Fibroblast of the aortic adventitia (primary cell): ENCODE measurements at regions not wholly inside any gene's neighbourhood (a gene's known extent, or its start where the extent isn't known, plus 50 kb on each side); places are given as distances from the start of the nearest gene placed in this dataset.

Experiments
- DNase-seq: peaks from one replicate; pipeline ENCODE4 v3.0.0-alpha.2; 2010; ENCODE audit warnings: low read depth
- H3K4me3 ChIP-seq: 2 replicates; pipeline ENCODE4 v1.5.1; 2011; ENCODE audit warnings: low read depth, mild to moderate bottlenecking, control low read depth, low read length, moderate library complexity
- CTCF ChIP-seq: IDR thresholded peaks from 2 replicates; pipeline ENCODE4 v1.5.1; 2011; ENCODE audit warnings: mild to moderate bottlenecking, low read length, control low read depth, inconsistent platforms; ENCODE audit not compliant: insufficient read depth

- TF ChIP-seq CTCF: no peak
- DNase-seq: no peak
These were observed 332.2 kb downstream of the GADD45G start for GRCh38 chr9:89937051-89937450.

GRCh38 chr9:89939181-89939580 lies 334.4 kb downstream of the GADD45G start:
- no peak overlapping the region for H3K4me3 ChIP-seq
- DNase-seq: no peak
- TF ChIP-seq CTCF: no peak

More at GRCh38 chr9:89937051-89937450, 332.2 kb downstream of the GADD45G start:
- H3K4me3 ChIP-seq: no peak overlapping the region

- TF ChIP-seq CTCF: no peak
- no peak for DNase-seq
These were observed 334.9 kb downstream of the GADD45G start for GRCh38 chr9:89939626-89940292.

GRCh38 chr9:89940625-89941024 lies 335.8 kb downstream of the GADD45G start:
- no peak for DNase-seq
- H3K4me3 ChIP-seq: no peak overlapping the region

More at GRCh38 chr9:89939626-89940292, 334.9 kb downstream of the GADD45G start:
- no peak overlapping the region for H3K4me3 ChIP-seq

GRCh38 chr9:89941875-89942274 lies 337.1 kb downstream of the GADD45G start:
- H3K4me3 ChIP-seq: no peak overlapping the region
- peak; percentile 90 for DNase-seq
- no peak for TF ChIP-seq CTCF

More at GRCh38 chr9:89940625-89941024, 335.8 kb downstream of the GADD45G start:
- no peak for TF ChIP-seq CTCF

GRCh38 chr9:89942643-89943042 lies 337.8 kb downstream of the GADD45G start:
- TF ChIP-seq CTCF: no peak
- H3K4me3 ChIP-seq: no peak overlapping the region
- no peak for DNase-seq

- no peak overlapping the region for H3K4me3 ChIP-seq
- TF ChIP-seq CTCF: no peak
- no peak for DNase-seq
These were observed 338.5 kb downstream of the GADD45G start for GRCh38 chr9:89943309-89943708.
